Lung (tissue), 11 donors: ENCODE measurements at regions not wholly inside any gene's neighbourhood (a gene's known extent, or its start where the extent isn't known, plus 50 kb on each side); places are given as distances from the start of the nearest gene placed in this dataset.

ENCODE experiments used
- ATAC-seq: fragments of 200-7000 bp; cut with Tn5 transposase; one replicate; pipeline ENCODE4 v1.9.1; 2020; ENCODE audit warnings: moderate number of reproducible peaks; ENCODE audit not compliant: insufficient read depth, low FRiP score
- DNase-seq, 3 donors: peaks; one replicate each; pipeline ENCODE4 v3.0.0-alpha.2; 2013 to 2017
- H3K27ac ChIP-seq, 2 donors: one replicate each; pipeline ENCODE4 v1.5.1; 2013; ENCODE audit warnings: mild to moderate bottlenecking in 2 of 2, moderate library complexity in 2 of 2, control low read depth in 1 of 2, inconsistent platforms in 1 of 2, low read depth in 1 of 2, low read length in 1 of 2
- H3K27me3 ChIP-seq, 3 donors: one replicate each; pipeline ENCODE4 v1.5.1; 2013; ENCODE audit warnings: low read length in 2 of 3; ENCODE audit not compliant: control insufficient read depth in 3 of 3, insufficient read depth in 3 of 3
- H3K36me3 ChIP-seq, 4 donors: one replicate each; pipeline ENCODE4 v1.5.1; 2013; ENCODE audit warnings: low read length in 4 of 4, mild to moderate bottlenecking in 1 of 4, moderate library complexity in 1 of 4; ENCODE audit not compliant: control insufficient read depth in 4 of 4, insufficient read depth in 4 of 4
- H3K4me1 ChIP-seq, 5 donors: one replicate each; pipeline ENCODE4 v1.5.1; 2013; ENCODE audit warnings: low read length in 5 of 5, mild to moderate bottlenecking in 2 of 5, moderate library complexity in 1 of 5; ENCODE audit not compliant: control insufficient read depth in 5 of 5, insufficient read depth in 5 of 5
- H3K4me3 ChIP-seq: one replicate; pipeline ENCODE4 v1.5.1; 2013; ENCODE audit warnings: mild to moderate bottlenecking, control low read depth, moderate library complexity
- H3K9ac ChIP-seq, 2 donors: one replicate each; pipeline ENCODE4 v1.5.1; 2013; ENCODE audit warnings: low read length in 2 of 2, control low read depth in 1 of 2; ENCODE audit not compliant: insufficient read depth in 1 of 2
- H3K9me3 ChIP-seq, 4 donors: one replicate each; pipeline ENCODE4 v1.5.1; 2013; ENCODE audit warnings: low read length in 3 of 4, mild to moderate bottlenecking in 1 of 4, moderate library complexity in 1 of 4; ENCODE audit not compliant: control insufficient read depth in 4 of 4, insufficient read depth in 3 of 4
- CTCF ChIP-seq: IDR thresholded peaks from 2 replicates; pipeline ENCODE4 v1.5.1; 2012; ENCODE audit warnings: mild to moderate bottlenecking; ENCODE audit errors: control extremely low read depth, extremely low read depth
- WGBS, 2 donors: extraction: QIAGEN DNeasy Blood & Tissue Kit; methylation state at CpG; one replicate each; pipeline ENCODE4 v1.1.7; 2013; 5-methylcytosine and 5-hydroxymethylcytosine counted together
- donor health status: control.
- donor health status: control.
- donor health status: Bipolar disorder and iron deficiency.
- donor health status: healthy.
- donor health status: DM: yes; HTN: yes; CAD: no.

DNA sequence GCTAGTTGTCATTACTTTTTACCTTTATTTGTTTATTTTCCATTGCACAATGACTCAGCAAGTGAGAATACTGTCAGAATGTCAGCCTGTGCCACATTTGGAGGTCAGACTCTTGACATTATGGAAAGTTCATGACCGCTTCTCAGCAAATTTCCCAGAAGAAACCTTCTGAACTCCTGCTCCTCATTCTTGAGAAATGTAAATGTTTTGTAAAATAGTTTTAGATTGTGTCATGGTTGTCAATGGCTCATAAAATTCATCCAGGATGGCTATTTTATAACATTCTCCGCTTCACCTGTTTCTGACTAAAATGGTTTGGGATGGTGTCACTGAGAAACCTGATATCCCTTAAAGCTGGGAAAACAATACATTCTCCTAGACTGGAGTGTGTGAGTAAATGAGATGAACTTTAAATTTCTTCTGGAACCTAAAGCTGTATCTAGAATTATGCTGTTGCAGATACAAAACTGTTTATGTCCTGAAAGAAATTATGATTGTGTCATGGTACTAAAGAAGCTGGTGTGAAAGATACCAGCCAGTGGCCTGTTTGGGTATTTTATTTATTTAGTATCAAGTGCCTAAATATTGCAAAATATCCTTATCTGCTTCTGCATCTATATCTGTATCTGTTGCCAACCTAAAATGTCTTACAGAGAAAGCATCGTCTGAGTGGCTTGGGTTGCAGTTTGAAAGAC lies 671.7 kb downstream of the GATA3 start:
- no peak for TF ChIP-seq CTCF
- ATAC-seq (no peak), DNase-seq (no peak)
- Histone ChIP-seq H3K36me3 (no peaks in the 10 kb centered on the region), H3K4me1 (no peaks in the 10 kb centered on the region), H3K4me3 (no peak overlapping the region), H3K9ac (no peak overlapping the region), H3K9me3 (peaks cover 0 to 1% (median 0%) of the 10 kb centered on the region in 4 donors), H3K27me3 (no peaks in the 10 kb centered on the region), H3K27ac (no peak overlapping the region)
- WGBS, 2 donors: 74 to 90% methylated on average over 3 of the region's 3 CpGs

DNA sequence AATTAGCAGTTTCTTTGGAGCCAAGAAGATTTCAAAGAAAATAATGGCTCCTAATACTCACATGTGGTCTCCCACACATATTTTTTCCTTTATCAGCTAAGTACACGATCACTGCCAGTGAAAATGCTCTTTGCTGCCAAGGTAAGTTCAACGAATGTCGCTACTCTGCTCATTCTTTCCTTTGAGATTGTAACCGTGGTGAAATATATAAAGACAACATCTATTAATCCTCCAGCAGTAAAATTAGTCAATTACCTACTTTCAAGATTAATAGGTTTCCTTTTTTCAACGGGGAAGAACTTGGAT lies 672.2 kb downstream of the GATA3 start:
- DNase-seq: peak in 1 of 3 donors; percentile 3
- Histone ChIP-seq H3K27ac (no peak overlapping the region), H3K9ac (no peak overlapping the region), H3K4me3 (no peak overlapping the region), H3K27me3 (no peaks in the 10 kb centered on the region), H3K4me1 (no peaks in the 10 kb centered on the region), H3K36me3 (no peaks in the 10 kb centered on the region), H3K9me3 (peaks cover 0 to 1% (median 0%) of the 10 kb centered on the region in 4 donors)
- no peak for ATAC-seq
- 54 to 66% methylated on average over 5 of the region's 5 CpGs for WGBS, 2 donors
- no peak for TF ChIP-seq CTCF

DNA sequence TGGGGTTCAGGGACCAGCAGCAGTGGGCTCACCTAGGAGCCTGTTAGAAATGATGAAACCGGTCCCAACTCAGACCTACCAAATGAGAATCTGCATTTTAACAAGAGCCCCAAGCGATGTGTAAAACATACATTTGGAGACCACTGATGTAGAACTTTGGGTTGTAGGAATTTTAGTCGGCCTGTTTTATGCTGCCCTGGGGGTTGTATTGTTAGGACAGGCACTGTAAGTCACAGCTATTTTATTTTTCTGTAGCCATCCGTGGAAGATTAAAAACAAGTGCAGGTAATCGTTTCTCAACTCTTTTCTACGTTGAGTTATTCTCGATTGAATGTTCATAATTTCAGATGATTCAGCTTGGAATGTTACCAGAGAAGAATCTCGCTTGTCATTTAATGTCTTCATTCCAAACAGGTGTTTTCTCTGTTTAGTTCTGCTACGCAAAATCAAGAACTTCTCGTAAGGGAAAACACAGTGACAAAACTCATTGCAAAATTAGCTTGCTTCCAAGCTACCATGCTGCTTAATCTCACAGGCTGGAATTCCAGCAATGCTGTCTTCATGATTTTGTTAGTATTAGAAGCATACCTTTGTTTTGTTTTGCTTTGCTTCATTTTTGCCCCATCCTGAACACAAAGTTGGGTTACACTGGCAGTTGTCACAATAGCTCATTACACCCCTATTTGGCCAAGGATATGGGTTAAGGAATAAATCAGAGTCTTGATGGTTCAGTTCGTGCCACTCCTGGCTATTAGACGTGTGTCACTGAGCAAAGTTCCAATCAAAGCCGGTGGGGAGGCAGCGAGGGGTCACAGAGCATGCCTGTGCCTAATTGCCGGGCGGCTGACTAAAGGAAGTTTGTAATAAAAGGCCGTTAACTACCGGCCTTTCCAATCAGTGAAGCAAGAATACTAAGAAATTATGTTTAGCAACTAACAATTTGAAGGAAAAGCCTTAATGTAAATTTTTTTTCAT lies 676.9 kb downstream of the GATA3 start:
- ATAC-seq (no peak), DNase-seq (no peak)
- H3K36me3 ChIP-seq: no peaks in the 10 kb centered on the region
- H3K9me3 ChIP-seq: peaks cover 0 to 3% (median 0%) of the 10 kb centered on the region in 4 donors
- no peaks in the 10 kb centered on the region for H3K27me3 ChIP-seq
- no peaks in the 10 kb centered on the region for H3K4me1 ChIP-seq
- H3K27ac ChIP-seq: no peak overlapping the region
- H3K4me3 ChIP-seq: no peak overlapping the region
- no peak for TF ChIP-seq CTCF
- 80 to 88% methylated on average over 18 of the region's 18 CpGs for WGBS, 2 donors
- no peak overlapping the region for H3K9ac ChIP-seq
